H4 (cell line): ENCODE measurements at regions not wholly inside any gene's neighbourhood (a gene's known extent, or its start where the extent isn't known, plus 50 kb on each side); places are given as distances from the start of the nearest gene placed in this dataset.
"Not testable (repeated sequence)": the region's sequence is repeated elsewhere in the genome, so short reads cannot be mapped to it uniquely, and the experiment has no call there.

ENCODE experiments used
- DNase-seq: peaks from one replicate; pipeline ENCODE4 v3.0.0-alpha.2; 2015; ENCODE audit warnings: low spot score

DNA sequence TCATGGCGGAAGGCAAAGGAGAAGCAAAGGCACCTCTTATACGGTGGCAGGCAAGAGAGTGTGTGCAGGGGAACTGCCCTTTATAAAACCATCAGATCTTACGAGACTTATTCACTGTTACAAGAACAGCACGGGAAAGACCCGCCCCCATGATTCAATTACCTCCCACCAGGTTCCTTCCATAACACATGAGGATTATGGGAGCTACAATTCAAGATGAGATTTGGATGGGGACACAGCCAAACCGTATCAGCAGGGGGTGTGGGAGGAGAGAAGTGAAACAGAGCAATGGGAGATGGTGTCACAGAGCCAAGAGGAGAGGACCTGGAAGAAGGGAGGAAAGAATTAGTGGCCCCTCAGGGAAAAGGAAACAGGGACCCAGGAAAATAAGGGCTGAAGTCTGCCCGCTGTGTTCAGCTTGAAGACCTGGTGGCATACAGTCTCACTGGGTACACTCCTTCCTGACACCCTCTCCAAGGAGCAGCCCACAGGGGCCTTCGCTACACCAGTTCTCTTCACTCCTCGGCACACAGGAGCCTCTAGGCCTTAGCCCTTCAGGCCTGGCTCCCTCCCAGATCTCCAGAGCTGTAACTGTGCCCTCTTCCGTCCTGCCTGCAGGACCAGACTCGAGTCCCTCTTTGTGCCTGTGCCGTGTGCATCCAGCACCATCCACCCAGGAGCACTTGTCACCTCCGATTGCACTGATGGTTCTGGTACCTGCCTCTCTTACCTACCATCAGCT lies 262.1 kb downstream of the EIPR1 start:
- no peak for DNase-seq

DNA sequence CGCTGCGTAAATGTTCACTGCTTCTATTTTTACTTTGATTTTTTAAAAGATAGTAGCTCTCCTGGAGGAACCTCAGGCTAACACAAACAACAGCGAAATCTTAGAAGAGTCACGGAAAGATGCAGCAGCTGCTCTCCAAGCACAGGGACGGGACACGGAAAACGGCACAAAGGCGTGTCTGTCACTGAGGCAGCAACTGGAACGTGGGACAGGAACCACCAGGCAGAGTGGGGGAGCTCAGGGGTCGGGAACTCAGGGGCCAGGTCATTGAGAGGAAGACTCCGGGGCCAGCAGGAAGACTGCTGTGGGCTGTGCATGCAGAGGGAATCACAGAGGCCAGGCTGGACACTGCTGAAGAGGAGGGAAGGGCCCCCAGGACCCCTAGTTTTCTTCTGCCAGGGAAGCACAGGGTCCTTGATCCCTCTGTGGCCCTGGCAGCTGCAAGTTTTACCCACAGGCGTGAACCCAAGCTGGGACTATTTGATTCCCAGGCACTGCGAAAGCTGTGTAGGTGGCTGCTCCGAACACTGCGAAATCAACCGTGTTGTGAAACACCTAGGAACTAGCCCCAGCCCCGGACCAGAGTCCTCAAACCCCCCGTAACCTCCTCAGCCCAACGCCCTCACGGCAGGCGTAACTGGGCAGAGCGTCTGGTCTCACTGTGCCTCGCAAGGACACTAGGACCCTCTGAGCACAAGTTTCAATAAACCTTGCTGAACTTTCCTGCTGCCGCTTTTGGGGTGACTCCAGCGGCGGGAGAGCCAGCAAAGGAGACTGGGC lies 263.0 kb downstream of the EIPR1 start:
- DNase-seq: no peak

DNA sequence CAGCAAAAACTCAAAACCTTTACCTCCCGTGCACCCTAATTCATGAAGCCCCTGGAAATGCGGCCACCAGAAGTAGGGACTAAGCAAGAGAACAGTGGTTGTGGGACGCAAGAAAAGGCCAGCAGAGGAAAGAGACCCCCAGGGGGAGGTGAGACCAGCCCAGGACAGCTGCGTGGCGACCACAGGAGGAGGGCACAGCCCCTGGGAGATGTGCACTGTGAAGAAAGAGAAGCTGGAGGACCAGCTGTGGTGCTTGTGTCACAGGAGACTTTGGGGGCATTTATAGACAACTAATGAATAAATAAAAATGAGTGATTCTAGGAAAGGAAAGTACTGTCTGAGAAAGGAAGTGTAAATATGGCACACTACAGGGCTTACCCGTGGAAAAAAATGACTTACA lies 263.8 kb downstream of the EIPR1 start:
- no peak for DNase-seq

DNA sequence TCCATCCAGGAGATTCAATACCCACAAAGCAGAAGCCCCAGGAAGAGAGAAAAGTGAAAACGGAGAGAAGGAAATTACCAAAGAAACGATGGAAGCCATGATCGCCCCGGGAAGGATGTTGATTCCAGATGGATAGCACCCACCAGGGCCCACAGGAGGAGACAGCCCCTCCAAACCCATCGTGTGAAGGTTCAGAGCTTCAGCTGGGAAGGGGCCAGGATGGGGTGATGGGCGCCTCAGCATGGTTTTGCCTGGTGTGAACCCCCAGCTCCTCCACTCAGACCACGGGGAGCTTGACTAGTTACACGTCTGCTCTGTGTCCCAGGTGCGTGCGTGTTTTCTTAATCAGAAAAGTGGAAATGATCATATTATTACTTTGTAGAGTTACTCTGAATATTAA lies 264.5 kb downstream of the EIPR1 start:
- DNase-seq: no peak

DNA sequence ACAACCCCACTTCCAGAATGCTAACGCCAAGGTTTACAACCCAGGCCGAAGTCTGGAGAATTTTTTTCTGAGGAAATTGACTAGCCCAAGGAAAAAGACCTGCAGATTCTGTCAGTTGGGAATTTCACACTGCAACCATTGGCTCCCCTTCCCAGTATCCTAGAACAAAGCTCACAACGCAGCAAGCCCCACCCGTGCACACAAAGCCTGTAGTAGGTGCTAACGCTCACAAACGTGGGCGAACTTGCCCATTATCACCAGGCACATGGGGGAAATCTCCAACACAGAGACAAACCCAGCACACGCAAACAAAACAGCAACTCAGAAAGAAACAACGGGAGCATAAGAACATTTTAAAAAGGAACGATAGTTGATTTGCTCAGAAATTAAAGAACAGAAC lies 265.1 kb downstream of the EIPR1 start:
- DNase-seq: no peak

DNA sequence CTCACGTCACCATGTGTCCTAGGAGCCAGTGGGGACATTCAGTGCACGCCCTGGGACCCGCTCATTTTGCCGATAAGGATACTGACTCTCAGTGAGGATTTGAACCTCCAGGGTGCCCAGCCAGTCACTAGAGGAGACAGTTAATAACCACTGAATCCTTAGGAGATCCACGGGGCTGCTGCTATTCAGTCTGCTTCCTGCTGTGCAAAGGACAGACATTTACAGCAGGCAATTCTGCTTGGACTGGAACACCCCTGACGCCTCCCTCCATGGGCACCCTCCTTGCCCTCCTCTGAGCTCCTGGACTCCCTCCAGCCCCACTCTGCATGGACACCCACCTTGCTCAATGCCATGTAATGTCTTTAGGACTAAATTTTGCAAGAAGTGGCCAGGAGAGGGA lies 265.5 kb downstream of the EIPR1 start:
- DNase-seq: no peak

DNA sequence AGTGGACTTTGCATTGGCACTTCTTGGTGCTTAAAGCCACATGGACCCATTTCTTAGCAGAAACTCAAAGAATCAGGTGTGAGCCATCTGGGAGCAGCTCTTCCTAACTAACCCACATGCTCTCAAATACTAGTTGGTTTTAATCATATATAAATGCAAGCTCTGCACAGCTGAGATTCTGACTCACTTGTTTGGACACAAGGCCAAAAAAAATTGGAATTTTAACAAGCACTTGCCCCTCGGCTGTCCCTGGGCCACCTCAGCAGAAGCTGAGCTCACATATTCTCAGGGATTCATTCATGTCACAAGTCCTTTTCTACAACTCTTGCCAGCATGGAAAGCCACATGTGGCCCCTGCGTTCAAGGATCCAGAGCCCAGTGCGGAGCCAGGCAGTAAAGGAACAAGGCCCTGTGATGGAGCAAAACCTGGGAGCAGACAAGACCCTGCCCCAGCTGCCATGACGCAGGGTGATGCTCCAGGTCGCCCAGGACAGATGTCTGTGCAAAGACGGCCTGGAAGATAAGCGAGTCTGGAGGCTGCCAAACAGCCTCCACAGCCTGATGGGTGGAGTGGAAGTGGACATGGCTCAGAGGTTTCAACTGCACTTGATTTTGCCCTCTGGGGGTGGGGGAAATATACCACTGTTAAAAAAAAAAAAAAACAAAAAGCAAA lies 266.5 kb downstream of the EIPR1 start:
- DNase-seq: no peak

DNA sequence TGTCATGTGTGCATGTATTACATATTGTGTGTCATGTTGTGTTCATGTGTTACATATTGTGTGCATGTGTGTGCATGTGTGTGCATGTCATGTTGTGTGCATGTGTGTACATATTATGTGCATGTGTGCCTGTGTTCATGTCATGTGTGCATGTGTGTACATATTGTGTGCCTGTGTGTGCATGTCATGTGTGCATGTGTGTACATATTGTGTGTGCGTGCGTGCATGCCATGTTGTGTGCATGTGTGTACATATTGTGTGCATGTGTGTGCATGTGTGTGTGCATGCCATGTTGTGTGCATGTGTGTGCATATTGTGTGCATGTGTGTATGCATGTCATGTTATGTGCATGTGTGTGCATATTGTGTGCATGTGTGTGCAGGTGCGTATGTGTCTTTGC lies 267.1 kb downstream of the EIPR1 start:
- no peak for DNase-seq

DNA sequence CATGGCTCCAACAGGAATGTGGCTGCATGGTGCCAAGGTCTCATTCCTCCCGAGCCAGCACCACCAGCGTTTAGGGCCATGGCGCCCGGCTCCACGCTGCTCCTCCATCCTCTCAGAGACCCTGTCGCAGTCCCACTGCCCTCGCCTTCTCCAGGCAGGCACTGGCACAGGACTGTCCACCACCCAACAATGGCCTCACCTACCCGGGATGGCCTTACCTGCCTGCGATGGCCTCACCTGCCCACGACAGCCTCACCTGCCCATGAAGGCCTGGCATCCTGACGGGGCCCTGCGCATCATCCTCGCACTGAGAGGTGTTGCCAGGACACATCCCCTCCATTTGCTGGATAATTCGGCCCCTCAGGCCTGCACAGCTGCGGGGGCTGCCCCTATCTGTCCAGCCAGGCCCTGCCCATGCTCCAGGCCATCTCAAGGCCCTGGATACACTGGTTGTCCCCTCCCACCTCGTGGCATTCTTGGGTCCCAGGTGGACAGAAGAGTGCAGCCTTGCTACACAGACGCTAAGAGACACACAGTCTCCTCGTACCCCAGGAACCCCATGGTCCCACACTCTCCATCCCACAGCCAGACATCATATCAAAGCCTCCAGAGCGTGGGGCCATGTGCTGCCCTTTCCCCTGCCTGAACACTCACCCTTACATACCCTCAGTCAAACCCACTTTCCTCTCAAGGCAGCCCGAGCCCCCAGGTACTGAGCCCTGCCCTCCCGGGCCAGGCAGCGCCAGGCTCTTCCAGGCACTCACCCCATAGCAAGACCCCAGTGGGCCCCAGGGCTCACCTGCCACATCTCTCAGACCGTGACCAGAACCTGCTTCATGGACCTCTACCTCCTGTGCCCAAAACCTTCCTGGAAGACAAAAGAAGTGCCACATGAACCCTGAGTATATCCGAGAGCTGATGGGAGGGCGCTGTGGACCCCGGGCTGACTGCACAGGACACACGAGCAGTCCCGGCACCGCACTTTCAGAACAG lies 268.6 kb downstream of the EIPR1 start:
- DNase-seq: no peak

DNA sequence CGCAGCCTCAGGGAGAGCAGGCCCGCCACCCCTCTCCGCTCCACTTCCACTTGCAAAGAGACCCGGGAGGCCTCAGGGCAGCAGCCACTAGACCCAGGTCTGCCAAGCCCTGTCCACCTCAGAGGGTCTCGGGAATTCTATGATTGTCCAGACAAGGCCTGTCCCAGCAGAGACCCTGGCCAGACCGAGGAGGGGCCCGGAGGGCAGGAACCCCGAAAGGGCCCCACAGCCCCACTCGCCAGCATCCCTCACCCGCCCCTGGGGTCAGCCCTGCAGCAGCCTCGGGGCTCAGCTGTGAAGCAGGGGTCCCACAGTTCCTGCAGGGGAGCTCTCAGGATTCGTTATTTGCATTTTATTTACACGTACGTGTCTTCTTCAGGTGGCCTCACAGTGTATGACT lies 269.5 kb downstream of the EIPR1 start:
- no peak for DNase-seq

DNA sequence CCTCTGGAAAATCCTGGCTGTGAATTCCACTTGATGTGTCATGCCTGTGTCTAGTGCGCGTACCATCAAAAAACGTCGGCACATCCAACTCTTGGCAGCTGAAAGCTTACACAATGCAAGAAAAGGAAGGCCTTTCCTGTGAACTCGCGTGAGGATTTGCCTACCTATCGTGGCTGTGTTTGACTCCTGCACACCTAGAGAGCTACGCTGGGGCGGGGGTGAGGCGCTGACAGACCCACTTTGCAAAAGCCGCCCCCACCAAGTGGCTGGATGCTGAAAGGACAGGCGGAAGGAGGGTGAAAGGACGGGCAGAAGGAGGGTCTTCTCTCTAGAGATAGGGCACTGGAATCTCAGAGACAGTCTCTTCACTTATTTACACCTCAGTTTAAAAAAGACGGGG lies 270.1 kb downstream of the EIPR1 start:
- DNase-seq: no peak

DNA sequence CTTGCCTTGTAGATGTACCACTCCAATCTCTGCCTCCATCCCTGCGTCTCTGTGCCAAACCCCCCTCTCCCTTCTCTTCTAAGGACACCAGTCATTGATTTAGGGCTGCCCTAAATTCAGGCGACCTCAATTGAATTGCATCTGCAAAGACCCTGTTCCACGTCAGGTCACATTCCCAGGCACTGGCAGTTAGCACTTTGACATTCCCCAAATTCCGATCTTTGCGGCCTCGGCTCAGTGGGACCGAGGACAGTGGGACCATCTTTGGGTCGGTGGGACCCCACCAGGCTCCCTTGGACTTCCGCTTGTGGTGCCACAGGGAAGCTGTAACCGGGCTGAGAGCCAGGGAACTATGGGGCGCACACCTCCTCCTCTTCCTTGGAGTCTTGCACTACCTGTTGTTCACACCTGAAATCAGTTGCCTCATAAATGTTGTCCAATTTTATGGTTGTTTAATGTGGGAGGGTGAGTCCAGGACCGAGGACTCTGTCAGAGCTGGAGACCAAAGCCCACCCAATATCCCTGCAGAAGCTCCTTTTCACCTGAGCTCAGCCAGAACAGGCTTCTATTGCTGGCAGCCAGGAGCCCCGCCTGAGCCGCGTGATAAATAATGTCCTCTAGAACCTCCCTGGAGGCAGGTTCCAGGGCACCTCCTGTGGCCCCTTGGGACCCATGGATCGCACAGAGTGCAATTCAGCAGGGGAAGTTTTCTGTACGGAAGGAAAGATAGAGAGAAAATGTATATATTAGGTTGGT lies 271.6 kb downstream of the EIPR1 start:
- DNase-seq: no peak

DNA sequence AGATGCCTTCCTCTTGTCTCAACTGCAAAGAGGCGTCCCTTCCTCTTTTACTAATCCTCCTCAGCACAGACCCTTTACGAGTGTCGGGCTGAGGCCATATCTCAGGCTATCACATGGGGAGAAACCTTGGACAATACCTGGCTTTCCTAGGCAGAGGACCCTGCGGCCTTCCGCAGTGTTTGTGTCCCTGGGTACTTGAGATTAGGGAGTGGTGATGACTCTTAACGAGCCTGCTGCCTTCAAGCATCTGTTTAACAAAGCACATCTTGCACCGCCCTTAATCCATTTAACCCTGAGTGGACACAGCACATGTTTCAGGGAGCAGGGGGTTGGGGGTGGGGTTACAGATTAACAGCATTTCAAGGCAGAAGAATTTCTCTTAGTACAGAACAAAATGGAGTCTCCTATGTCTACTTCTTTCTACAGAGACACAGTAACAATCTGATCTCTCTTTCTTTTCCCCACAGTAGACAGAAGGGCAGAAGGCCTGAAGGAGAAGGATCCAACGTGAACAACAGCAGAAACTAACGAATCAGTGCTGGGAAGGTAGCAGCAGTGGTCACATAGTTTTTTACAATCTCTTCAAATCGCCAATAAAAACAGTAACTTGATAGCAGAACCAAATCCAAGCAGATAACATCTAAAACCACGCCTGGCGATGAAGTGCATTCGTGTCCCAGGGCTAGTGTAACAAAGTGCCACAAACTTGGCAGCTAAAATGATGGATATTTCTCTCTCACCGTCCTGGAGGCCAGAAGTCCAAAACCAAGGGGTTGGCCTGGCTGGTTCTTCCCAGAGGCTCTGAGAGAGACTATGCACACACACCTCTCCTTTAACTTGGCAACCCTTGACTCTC lies 272.4 kb downstream of the EIPR1 start:
- not testable (repeated sequence) for DNase-seq

DNA sequence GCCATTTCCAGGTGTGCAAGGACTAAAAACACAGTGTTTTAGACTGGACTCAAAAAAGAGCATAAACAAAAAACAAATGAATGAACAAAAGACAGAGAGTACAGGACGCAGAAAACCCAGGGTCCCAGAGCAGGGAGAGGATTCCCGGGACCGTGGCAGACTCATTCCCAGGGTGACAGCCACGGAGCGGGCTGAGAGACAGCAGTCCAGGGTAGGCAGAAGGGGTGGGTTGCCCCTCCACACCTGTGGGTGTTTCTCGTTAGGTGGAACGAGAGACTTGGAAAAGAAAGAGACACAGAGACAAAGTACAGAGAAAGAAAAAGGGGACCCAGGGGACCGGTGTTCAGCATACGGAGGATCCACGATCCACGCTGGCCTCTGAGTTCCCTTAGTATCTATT lies 273.4 kb downstream of the EIPR1 start:
- DNase-seq: no peak

DNA sequence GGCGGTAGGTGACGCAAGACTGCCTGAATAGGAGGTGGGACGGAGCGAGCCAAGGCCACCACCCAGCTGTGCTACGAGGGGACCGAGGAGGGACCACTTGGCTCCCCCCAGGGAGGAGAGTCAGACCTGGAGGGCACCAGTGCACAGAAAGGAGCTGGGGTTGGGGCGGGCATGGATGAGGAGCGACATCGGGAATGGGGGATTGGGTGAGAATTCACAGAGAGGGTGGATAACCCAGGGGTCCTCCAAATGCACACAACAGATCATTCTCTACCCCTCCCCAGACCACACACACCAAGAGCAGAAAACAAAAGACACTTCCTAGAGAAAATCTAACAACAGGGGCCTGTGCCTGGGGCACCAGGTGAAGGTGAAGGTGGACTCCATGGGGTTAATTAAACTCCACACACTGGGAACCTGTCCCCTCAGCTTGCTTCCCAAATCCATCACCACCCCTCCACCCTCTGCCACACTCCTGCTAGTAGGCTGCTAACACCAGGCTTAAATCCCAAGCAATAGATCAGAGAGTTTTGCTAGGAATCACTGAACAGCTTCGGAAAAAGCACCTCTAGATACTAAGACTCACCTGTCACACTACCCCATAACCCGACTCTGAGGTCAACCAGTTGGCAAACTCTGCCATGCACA lies 274.6 kb downstream of the EIPR1 start:
- DNase-seq: no peak

DNA sequence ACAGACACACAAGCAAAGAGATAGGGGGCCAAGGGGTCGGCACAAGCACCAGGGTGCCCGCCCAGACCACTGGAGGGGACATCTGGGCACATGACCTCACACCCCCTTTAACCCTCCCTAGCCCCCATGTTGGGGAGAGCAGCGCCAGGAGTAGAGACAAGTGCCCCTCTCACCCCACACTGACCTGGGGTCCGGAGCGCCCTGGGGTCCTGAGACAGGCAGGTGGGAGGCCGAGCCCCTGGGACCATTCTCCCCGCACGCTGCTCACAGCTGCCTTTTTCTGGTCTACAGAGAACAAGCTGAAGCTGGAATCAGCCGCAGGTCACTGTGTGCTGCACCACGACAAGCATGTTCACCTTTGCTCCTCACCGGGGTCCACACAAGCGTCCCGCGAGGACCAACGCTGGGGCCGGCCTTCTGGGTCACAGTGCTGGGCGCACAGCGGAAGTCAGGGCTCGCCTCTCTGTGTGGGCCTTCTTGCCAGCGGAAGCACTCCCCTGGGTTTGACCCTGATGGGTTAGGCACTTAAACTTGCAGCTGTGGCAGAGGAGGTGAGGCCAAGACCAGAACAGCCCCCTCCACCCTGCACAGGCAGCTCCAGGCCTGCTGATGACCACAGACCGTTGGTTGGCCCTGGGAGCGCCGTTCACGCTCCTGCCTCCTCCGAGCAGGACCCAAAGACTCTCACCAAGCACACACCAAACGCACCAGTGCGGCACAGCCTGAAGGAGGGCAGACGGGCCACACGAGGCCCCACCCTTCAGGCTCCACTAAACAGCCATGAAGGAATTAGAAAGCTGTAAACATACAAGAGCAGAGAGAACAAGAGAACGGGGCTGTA lies 275.3 kb downstream of the EIPR1 start:
- no peak for DNase-seq

DNA sequence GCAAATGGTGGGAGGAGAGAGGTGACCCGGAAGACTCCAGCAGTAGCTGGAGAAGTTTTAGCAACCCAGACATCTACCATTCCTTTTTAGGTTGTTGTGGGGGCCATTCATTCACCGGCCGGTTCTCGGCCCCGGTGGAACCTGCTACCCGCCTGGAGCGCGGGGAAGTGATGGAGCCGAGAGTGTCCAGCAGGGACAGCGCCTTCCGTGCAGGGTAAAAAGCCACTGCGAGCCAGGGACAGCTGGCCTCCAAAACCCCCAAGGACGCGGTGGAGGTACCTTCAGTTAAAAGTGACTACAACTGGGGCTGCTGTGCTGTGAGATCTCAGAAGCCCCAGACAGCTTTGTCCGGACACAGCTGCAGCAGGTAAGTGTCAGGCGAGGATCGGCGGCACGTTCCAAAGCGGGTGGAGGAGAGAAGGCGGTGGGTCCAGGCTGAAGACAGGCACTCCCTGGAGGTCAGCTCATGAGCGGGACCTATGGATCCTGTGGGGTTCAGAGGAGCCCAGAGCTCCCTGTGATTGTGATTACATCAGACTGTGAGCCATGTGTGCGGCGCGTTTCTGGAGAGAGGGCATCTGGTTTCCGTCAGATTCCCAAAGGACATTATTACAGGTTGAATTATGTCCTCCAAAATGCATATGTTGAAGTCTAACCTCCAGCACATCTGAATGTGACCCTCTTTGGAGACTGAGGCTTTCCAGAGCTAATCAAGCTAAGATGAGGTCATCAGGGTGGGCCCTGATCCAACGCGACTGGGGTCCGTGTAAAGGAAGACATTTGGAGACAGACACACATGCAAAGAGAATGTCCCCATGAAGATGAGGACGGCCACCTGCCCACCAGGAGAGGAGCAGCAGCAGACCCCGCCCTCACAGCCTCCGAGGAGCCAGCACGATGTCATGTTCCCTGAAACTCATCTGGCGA lies 276.3 kb downstream of the EIPR1 start:
- DNase-seq: no peak
